OCI-LY1 (cell line): ENCODE measurements at regions not wholly inside any gene's neighbourhood (a gene's known extent, or its start where the extent isn't known, plus 50 kb on each side); places are given as distances from the start of the nearest gene placed in this dataset.

Source experiments
- H2AFZ ChIP-seq: fragments of 200-600 bp; sonication (generic), shearing (Covaris generic); 2 replicates; pipeline ENCODE4 v1.6.0; 2014; ENCODE audit warnings: antibody characterized with exemption, mild to moderate bottlenecking, low read length
- H3F3A ChIP-seq: fragments of 200-600 bp; sonication (generic), shearing (Covaris generic); 2 replicates; pipeline ENCODE4 v1.6.0; 2014; ENCODE audit warnings: mild to moderate bottlenecking, antibody characterized with exemption, low read length, moderate library complexity; ENCODE audit not compliant: insufficient read depth
- H3K27ac ChIP-seq: fragments of 200-600 bp; sonication (generic); 2 replicates; pipeline ENCODE4 v1.5.1; 2014; ENCODE audit warnings: low read length, mixed run types, mild to moderate bottlenecking, low read depth; ENCODE audit not compliant: poor library complexity, severe bottlenecking
- H3K27me3 ChIP-seq: fragments of 200-600 bp; sonication (generic); 2 replicates; pipeline ENCODE4 v1.6.0; 2014; ENCODE audit warnings: antibody characterized with exemption, mild to moderate bottlenecking, low read length, moderate library complexity; ENCODE audit not compliant: insufficient read depth
- H3K36me3 ChIP-seq: fragments of 200-600 bp; sonication (generic); 2 replicates; pipeline ENCODE4 v1.6.1; 2014; ENCODE audit warnings: mild to moderate bottlenecking, antibody characterized with exemption, low read length, moderate library complexity, mixed read lengths; ENCODE audit not compliant: insufficient read depth
- H3K4me1 ChIP-seq: fragments of 200-600 bp; sonication (generic); 2 replicates; pipeline ENCODE4 v1.5.1; 2014; ENCODE audit warnings: mild to moderate bottlenecking, low read length, moderate library complexity; ENCODE audit not compliant: insufficient read depth, severe bottlenecking
- H3K4me2 ChIP-seq: fragments of 200-600 bp; sonication (generic), shearing (Covaris generic); 2 replicates; pipeline ENCODE4 v1.6.1; 2014; ENCODE audit warnings: low read length
- H3K4me3 ChIP-seq: fragments of 200-600 bp; sonication (generic); 2 replicates; pipeline ENCODE4 v1.5.1; 2014; ENCODE audit warnings: low read length, low read depth, mild to moderate bottlenecking, mixed read lengths; ENCODE audit not compliant: poor library complexity, severe bottlenecking
- H3K79me2 ChIP-seq: fragments of 200-600 bp; shearing (Covaris generic); 2 replicates; pipeline ENCODE4 v1.6.1; 2016; ENCODE audit warnings: mixed run types, low read length, mixed read lengths; ENCODE audit not compliant: insufficient read depth
- H3K9ac ChIP-seq: fragments of 200-600 bp; sonication (generic), shearing (Covaris generic); 2 replicates; pipeline ENCODE4 v1.6.1; 2014; ENCODE audit warnings: mild to moderate bottlenecking, low read length, mixed read lengths
- H3K9me2 ChIP-seq: fragments of 200-600 bp; sonication (generic), shearing (Covaris generic); 2 replicates; pipeline ENCODE4 v1.6.1; 2014; ENCODE audit warnings: low read depth, mild to moderate bottlenecking, low read length, mixed read lengths
- H3K9me3 ChIP-seq: fragments of 200-600 bp; shearing (Covaris generic); 2 replicates; pipeline ENCODE4 v1.6.1; 2014; ENCODE audit warnings: low read length, mixed read lengths
- H4K20me1 ChIP-seq: fragments of 200-600 bp; sonication (generic), shearing (Covaris generic); 2 replicates; pipeline ENCODE4 v1.6.0; 2016; ENCODE audit warnings: mild to moderate bottlenecking, low read length; ENCODE audit not compliant: insufficient read depth
- CTCF ChIP-seq: fragments of 200-600 bp; sonication (generic), shearing (Covaris generic); IDR thresholded peaks from 2 replicates; pipeline ENCODE4 v1.5.1; 2017; ENCODE audit warnings: mild to moderate bottlenecking, antibody characterized with exemption, low read length, moderate library complexity, mixed read lengths
- EZH2 ChIP-seq: fragments of 200-600 bp; sonication (generic), shearing (Covaris generic); IDR thresholded peaks from 2 replicates; pipeline ENCODE4 v1.8.0; 2017; ENCODE audit warnings: borderline replicate concordance, mixed run types, mild to moderate bottlenecking, antibody characterized with exemption, low read length, moderate library complexity, mixed read lengths

- Histone ChIP-seq H3F3A (no peaks in the 10 kb centered on the region), H3K4me3 (no peak overlapping the region), H3K79me2 (no peaks in the 10 kb centered on the region), H3K27me3 (no peaks in the 10 kb centered on the region), H3K4me2 (no peak overlapping the region), H4K20me1 (no peaks in the 10 kb centered on the region), H3K27ac (no peak overlapping the region), H3K9me2 (no peaks in the 10 kb centered on the region), H3K9me3 (no peaks in the 10 kb centered on the region), H3K9ac (no peak overlapping the region), H2AFZ (no peak overlapping the region), H3K4me1 (no peaks in the 10 kb centered on the region), H3K36me3 (no peaks in the 10 kb centered on the region)
- no peak for TF ChIP-seq EZH2
Observed at GRCh38 chr3:178152988-178153387, 383.2 kb upstream of the KCNMB2 start.

- H3F3A ChIP-seq: no peaks in the 10 kb centered on the region
Observed at GRCh38 chr3:178155521-178155920, 380.7 kb upstream of the KCNMB2 start.

GRCh38 chr3:178156301-178156700, 379.9 kb upstream of the KCNMB2 start:
- no peaks in the 10 kb centered on the region for H3K9me3 ChIP-seq
- no peaks in the 10 kb centered on the region for H3K36me3 ChIP-seq
- H3K4me2 ChIP-seq: no peak overlapping the region
- H4K20me1 ChIP-seq: no peaks in the 10 kb centered on the region
- TF ChIP-seq CTCF (no peak), EZH2 (no peak)
- H3K27me3 ChIP-seq: no peaks in the 10 kb centered on the region
- no peaks in the 10 kb centered on the region for H3K4me1 ChIP-seq
- no peak overlapping the region for H3K4me3 ChIP-seq
- no peak overlapping the region for H2AFZ ChIP-seq
- H3K9me2 ChIP-seq: no peaks in the 10 kb centered on the region
- no peak overlapping the region for H3K27ac ChIP-seq
- H3K9ac ChIP-seq: no peak overlapping the region
- H3K79me2 ChIP-seq: no peaks in the 10 kb centered on the region
- H3F3A ChIP-seq: no peaks in the 10 kb centered on the region

More at GRCh38 chr3:178155521-178155920, 380.7 kb upstream of the KCNMB2 start:
- Histone ChIP-seq H3K4me3 (no peak overlapping the region), H3K79me2 (no peaks in the 10 kb centered on the region), H3K27ac (no peak overlapping the region), H3K36me3 (no peaks in the 10 kb centered on the region), H3K27me3 (no peaks in the 10 kb centered on the region), H2AFZ (no peak overlapping the region), H3K9me3 (no peaks in the 10 kb centered on the region), H3K4me1 (no peaks in the 10 kb centered on the region), H3K9ac (no peak overlapping the region), H3K9me2 (no peaks in the 10 kb centered on the region), H3K4me2 (no peak overlapping the region), H4K20me1 (no peaks in the 10 kb centered on the region)
- TF ChIP-seq CTCF: no peak
- no peak for TF ChIP-seq EZH2

- Histone ChIP-seq H3K9me2 (no peaks in the 10 kb centered on the region), H3F3A (no peaks in the 10 kb centered on the region), H3K9me3 (no peaks in the 10 kb centered on the region), H3K27me3 (no peaks in the 10 kb centered on the region), H3K9ac (no peak overlapping the region), H3K4me2 (no peak overlapping the region), H3K79me2 (no peaks in the 10 kb centered on the region), H2AFZ (no peak overlapping the region), H3K4me3 (no peak overlapping the region), H3K27ac (no peak overlapping the region), H3K4me1 (no peaks in the 10 kb centered on the region), H4K20me1 (no peaks in the 10 kb centered on the region), H3K36me3 (no peaks in the 10 kb centered on the region)
- no peak for TF ChIP-seq EZH2
- no peak for TF ChIP-seq CTCF
Observed at GRCh38 chr3:178159691-178160220, 376.5 kb upstream of the KCNMB2 start.
